T-helper 1 cell treated with Interleukin-12 subunit alpha and Interleukin-12 subunit beta and Interleukin-4 antibody, amounts not matched to agents 30 μg/mL and 1 μg/mL, for 36 hours (primary cell): ENCODE measurements at regions not wholly inside any gene's neighbourhood (a gene's known extent, or its start where the extent isn't known, plus 50 kb on each side); places are given as distances from the start of the nearest gene placed in this dataset.
"Not testable (repeated sequence)": the region's sequence is repeated elsewhere in the genome, so short reads cannot be mapped to it uniquely, and the experiment has no call there.

Experiments used
- H3K27ac Mint-ChIP-seq: one replicate; pipeline ENCODE4 v1.8.0; 2021; ENCODE audit warnings: mild to moderate bottlenecking, mixed read lengths
- H3K27me3 Mint-ChIP-seq: one replicate; pipeline ENCODE4 v1.8.0; 2021; ENCODE audit warnings: low read depth, mixed read lengths
- H3K36me3 Mint-ChIP-seq: one replicate; pipeline ENCODE4 v1.8.0; 2021; ENCODE audit warnings: low read depth, mixed read lengths
- H3K4me1 Mint-ChIP-seq: one replicate; pipeline ENCODE4 v1.8.0; 2021; ENCODE audit warnings: low read depth, mixed read lengths
- H3K4me3 Mint-ChIP-seq: one replicate; pipeline ENCODE4 v1.8.0; 2021; ENCODE audit warnings: mild to moderate bottlenecking, moderate library complexity, mixed read lengths
- H3K9me3 Mint-ChIP-seq: one replicate; pipeline ENCODE4 v1.8.0; 2021; ENCODE audit warnings: mixed read lengths

DNA sequence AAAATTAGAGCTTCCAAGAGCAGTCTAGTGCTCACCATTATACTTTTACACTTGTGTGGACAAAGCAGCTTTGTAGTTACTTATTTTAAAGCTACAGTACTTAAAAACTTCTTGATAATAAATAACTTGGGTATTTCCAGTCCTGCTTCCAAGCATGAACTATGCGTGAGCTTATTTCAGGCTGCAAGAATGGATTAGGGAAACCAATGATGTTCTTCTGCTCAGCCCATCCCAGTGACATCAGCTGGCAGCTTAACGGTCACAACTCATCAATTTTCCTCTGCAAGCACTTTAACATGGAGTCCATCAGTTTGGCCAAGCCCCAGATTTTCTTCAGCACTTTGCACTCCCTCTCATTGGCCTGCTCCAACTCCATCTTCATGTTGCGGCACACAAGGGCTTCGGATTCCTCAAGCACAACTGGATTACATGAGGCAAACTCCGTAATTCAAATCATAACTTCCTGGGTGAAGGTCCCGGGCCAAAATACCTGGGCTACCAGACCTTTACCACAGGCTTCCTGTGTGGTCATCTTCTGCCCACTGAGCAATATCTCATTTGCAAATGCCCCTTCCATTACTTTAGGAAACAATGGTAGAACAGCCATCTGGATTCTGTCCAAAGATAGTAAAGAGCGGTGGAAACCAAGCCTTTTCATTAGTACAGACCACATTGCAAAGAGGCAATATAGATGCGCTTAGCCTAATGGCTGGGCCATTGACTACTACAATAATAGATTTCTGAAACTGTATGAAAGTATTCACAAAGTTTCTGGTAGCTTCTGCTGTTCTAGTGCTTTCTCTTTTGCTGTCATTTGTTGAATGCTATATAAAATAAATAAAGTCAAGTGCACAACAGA is 87.5 kb upstream of the DAZL start:
- Mint-ChIP-seq H3K27ac (no peak overlapping the region), H3K36me3 (no peaks in the 10 kb centered on the region), H3K27me3 (no peaks in the 10 kb centered on the region)

GRCh38 chr3:16693820-16694219 is 88.6 kb upstream of the DAZL start:
- H3K36me3 Mint-ChIP-seq, result no peaks in the 10 kb centered on the region
- no peak overlapping the region for H3K27ac Mint-ChIP-seq
- no peaks in the 10 kb centered on the region for H3K27me3 Mint-ChIP-seq
- H3K9me3 Mint-ChIP-seq, result no peaks in the 10 kb centered on the region
- no peaks in the 10 kb centered on the region for H3K4me1 Mint-ChIP-seq
- no peak overlapping the region for H3K4me3 Mint-ChIP-seq

More for the DNA sequence above, 87.5 kb upstream of the DAZL start:
- Mint-ChIP-seq H3K4me3 (no peak overlapping the region), H3K4me1 (no peaks in the 10 kb centered on the region), H3K9me3 (no peaks in the 10 kb centered on the region)

- H3K9me3 Mint-ChIP-seq, result no peaks in the 10 kb centered on the region
- no peaks in the 10 kb centered on the region for H3K36me3 Mint-ChIP-seq
- no peak overlapping the region for H3K4me3 Mint-ChIP-seq
- no peaks in the 10 kb centered on the region for H3K4me1 Mint-ChIP-seq
- peaks cover 4% of the 10 kb centered on the region for H3K27me3 Mint-ChIP-seq
- no peak overlapping the region for H3K27ac Mint-ChIP-seq
These were observed 90.5 kb upstream of the DAZL start for GRCh38 chr3:16695710-16696109.

GRCh38 chr3:16697443-16698147 is 92.4 kb upstream of the DAZL start:
- Mint-ChIP-seq H3K4me3 (no peak overlapping the region), H3K36me3 (no peaks in the 10 kb centered on the region), H3K27me3 (peaks cover 15% of the 10 kb centered on the region), H3K9me3 (no peaks in the 10 kb centered on the region), H3K4me1 (no peaks in the 10 kb centered on the region), H3K27ac (no peak overlapping the region)

DNA sequence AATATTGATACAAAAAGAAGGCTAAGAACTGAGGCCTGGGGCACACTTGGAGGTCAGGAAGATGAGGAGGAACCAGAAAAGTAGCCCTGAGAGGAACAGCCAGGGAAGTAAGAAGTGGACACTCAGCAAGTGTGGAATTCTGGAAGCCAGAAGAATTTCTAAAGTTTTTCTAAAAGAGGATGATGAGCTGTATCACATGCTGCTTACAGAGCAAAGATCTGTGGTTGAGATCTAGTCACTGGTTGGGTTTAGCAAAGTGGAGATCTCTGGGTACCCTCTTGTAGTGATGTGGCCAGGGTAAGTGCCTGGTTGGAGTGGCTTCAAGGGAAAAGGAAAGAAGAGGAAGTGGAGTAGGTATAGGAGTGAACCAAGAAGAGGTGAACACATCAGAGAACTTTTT is 95.4 kb upstream of the DAZL start:
- Mint-ChIP-seq H3K36me3 (no peaks in the 10 kb centered on the region), H3K9me3 (no peaks in the 10 kb centered on the region), H3K27me3 (peaks cover 19% of the 10 kb centered on the region), H3K4me1 (no peaks in the 10 kb centered on the region), H3K27ac (no peak overlapping the region), H3K4me3 (no peak overlapping the region)

DNA sequence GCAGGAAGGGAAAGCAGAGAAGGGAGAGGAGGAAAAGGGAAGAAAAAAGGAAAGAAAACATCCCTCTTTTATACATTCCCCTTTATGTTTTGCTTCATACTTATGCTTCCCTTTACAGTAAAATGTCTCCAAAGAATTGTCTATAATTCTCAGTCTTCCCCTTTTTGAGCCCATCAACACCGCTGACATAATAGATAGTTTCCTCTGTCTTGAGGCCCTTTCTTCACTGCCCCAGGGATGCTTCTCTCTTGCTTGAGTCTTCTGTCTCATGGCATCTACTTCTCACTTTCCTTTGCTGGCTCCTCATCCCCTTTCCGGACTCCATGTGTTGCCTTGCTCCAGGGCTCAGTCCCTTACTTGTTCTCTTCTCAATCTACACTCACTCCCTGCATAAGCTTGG is 99.7 kb upstream of the DAZL start:
- Mint-ChIP-seq H3K4me3 (no peak overlapping the region), H3K36me3 (no peaks in the 10 kb centered on the region), H3K27ac (no peak overlapping the region), H3K4me1 (no peaks in the 10 kb centered on the region), H3K27me3 (peaks cover 24% of the 10 kb centered on the region), H3K9me3 (no peaks in the 10 kb centered on the region)

DNA sequence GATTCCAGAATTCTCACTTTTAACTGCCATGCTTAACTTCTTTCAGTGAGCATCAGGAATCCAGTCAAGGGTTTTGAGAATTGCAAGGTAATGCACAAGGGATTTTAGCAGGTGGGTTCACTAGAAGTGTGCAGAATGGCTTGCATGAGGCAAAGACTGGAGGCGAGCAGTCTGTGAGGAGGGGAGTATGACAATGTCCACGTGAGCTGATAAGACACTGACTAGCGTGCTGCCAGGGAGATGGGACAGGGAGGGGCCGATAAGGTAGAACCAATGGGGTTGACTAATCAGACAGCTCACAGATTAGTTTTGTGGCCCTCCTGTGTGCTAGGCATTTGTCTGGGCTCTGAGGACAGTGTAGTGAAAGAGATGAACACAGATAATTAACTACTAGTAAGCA is 102.0 kb upstream of the DAZL start:
- Mint-ChIP-seq H3K27me3 (peaks cover 20% of the 10 kb centered on the region), H3K4me1 (no peaks in the 10 kb centered on the region), H3K9me3 (no peaks in the 10 kb centered on the region), H3K36me3 (no peaks in the 10 kb centered on the region), H3K4me3 (no peak overlapping the region), H3K27ac (no peak overlapping the region)

DNA sequence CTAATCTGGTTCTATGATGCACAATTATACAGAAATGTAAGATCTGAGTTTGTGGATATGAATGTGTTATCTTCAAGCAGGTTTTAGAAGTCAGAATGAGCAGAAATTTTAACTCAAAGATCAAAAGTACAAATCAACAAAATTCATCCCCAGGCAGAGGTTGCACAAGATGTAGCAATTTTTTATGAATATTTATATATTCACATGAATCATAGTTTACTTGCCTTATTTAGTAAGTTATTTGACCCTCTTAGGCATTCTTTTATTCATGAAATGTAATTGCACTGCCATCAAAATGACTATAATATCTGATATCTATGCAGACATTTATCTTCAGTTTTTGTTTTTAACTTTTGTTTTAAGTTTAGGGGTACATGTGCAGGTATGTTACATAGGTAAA is 103.1 kb upstream of the DAZL start:
- Mint-ChIP-seq H3K4me3 (no peak overlapping the region), H3K36me3 (no peaks in the 10 kb centered on the region), H3K27ac (no peak overlapping the region), H3K4me1 (no peaks in the 10 kb centered on the region), H3K9me3 (peaks cover 8% of the 10 kb centered on the region), H3K27me3 (peaks cover 22% of the 10 kb centered on the region)

GRCh38 chr3:16711691-16712090 is 106.5 kb upstream of the DAZL start:
- peaks cover 30% of the 10 kb centered on the region for H3K27me3 Mint-ChIP-seq
- not testable (repeated sequence) for H3K4me3 Mint-ChIP-seq, H3K4me1 Mint-ChIP-seq, H3K36me3 Mint-ChIP-seq, H3K27ac Mint-ChIP-seq
- peaks cover 17% of the 10 kb centered on the region for H3K9me3 Mint-ChIP-seq

DNA sequence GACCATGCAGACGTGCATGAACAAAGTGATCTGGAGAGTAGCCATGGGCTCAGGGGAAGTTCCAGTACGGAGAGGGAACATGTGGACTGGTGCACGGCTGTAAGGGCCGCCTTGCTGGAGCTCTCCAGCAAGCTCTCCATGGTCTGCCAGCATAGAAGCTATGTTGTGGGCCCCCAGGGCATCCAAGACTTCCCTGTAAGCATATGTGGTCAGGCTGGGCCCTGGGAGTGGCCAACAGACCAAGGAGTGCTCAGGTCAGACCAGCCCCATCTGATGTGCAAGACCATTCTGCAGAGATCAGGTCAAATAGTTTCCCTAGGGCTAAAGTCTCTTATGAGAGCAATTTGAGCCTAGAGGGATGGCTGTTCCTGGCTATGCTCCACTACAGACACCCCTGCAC is 110.1 kb upstream of the DAZL start:
- Mint-ChIP-seq H3K27me3 (peaks cover 29% of the 10 kb centered on the region), H3K4me3 (no peak overlapping the region), H3K36me3 (no peaks in the 10 kb centered on the region), H3K9me3 (peaks cover 17% of the 10 kb centered on the region), H3K4me1 (peaks cover 2% of the 10 kb centered on the region), H3K27ac (no peak overlapping the region)

GRCh38 chr3:16719426-16719825 is 114.2 kb upstream of the DAZL start:
- no peak overlapping the region for H3K4me3 Mint-ChIP-seq
- H3K9me3 Mint-ChIP-seq, result no peaks in the 10 kb centered on the region
- H3K36me3 Mint-ChIP-seq, result no peaks in the 10 kb centered on the region
- no peak overlapping the region for H3K27ac Mint-ChIP-seq
- H3K4me1 Mint-ChIP-seq, result peaks cover 3% of the 10 kb centered on the region
- peaks cover 3% of the 10 kb centered on the region for H3K27me3 Mint-ChIP-seq

- H3K36me3 Mint-ChIP-seq, result no peaks in the 10 kb centered on the region
- H3K27me3 Mint-ChIP-seq, result peaks cover 3% of the 10 kb centered on the region
- no peak overlapping the region for H3K4me3 Mint-ChIP-seq
- H3K9me3 Mint-ChIP-seq, result no peaks in the 10 kb centered on the region
- H3K4me1 Mint-ChIP-seq, result peaks cover 3% of the 10 kb centered on the region
- H3K27ac Mint-ChIP-seq, result no peak overlapping the region
These were observed 115.2 kb upstream of the DAZL start for GRCh38 chr3:16720367-16720940.

DNA sequence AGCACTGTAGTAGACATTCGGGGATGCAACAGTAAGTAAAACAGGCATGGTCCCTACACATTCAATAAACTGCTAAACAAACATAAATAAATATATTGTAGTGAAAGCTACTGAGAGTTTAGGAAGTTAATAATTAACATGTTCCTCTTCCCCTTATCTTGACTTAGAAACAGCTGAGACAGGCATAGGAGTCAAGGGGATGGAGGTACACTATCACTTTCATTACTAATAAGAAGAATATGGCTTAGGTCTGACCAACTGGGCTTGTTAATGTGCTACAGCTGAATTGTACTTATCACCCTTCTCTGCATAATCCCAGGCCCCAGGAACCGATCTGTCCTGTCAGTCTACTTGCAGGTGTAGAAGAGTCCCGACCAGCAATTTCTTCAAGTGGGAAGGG is 116.3 kb upstream of the DAZL start:
- H3K27me3 Mint-ChIP-seq, result peaks cover 3% of the 10 kb centered on the region
- no peak overlapping the region for H3K27ac Mint-ChIP-seq
- H3K4me3 Mint-ChIP-seq, result no peak overlapping the region
- H3K9me3 Mint-ChIP-seq, result peaks cover 5% of the 10 kb centered on the region
- peaks cover 3% of the 10 kb centered on the region for H3K4me1 Mint-ChIP-seq
- H3K36me3 Mint-ChIP-seq, result no peaks in the 10 kb centered on the region

- Mint-ChIP-seq H3K9me3 (peaks cover 5% of the 10 kb centered on the region), H3K4me1 (peaks cover 3% of the 10 kb centered on the region), H3K4me3 (no peak overlapping the region)
These were observed 118.8 kb upstream of the DAZL start for GRCh38 chr3:16723978-16724377.

GRCh38 chr3:16724487-16724886 is 119.3 kb upstream of the DAZL start:
- Mint-ChIP-seq H3K4me3 (no peak overlapping the region), H3K4me1 (peaks cover 3% of the 10 kb centered on the region), H3K27ac (no peak overlapping the region), H3K36me3 (no peaks in the 10 kb centered on the region), H3K9me3 (peaks cover 5% of the 10 kb centered on the region), H3K27me3 (no peaks in the 10 kb centered on the region)

More at GRCh38 chr3:16723978-16724377, 118.8 kb upstream of the DAZL start:
- no peaks in the 10 kb centered on the region for H3K36me3 Mint-ChIP-seq
- H3K27me3 Mint-ChIP-seq, result no peaks in the 10 kb centered on the region
- H3K27ac Mint-ChIP-seq, result no peak overlapping the region
